GM13977 (cell line): ENCODE measurements at regions not wholly inside any gene's neighbourhood (a gene's known extent, or its start where the extent isn't known, plus 50 kb on each side); places are given as distances from the start of the nearest gene placed in this dataset.

Experiments
- DNase-seq: peaks from one replicate; pipeline ENCODE4 v3.0.0; 2012; ENCODE audit warnings: low spot score
- CTCF ChIP-seq: IDR thresholded peaks from 2 replicates; pipeline ENCODE4 v1.5.1; 2012; ENCODE audit warnings: mild to moderate bottlenecking, control low read depth; ENCODE audit not compliant: insufficient read depth; ENCODE audit errors: extremely low read depth, missing control alignments
- in situ Hi-C: fragments of 300-500 bp; cut with MboI; formaldehyde crosslinking; loops from one replicate; pipeline ENCODE4 v1.12.0; 2022; ENCODE audit warnings: low sequenced_read_pairs, low pct_unique_long_range_greater_than_20kb, mixed read lengths, inconsistent platforms; ENCODE audit not compliant: unreplicated experiment

- DNase-seq: no peak
- in situ Hi-C loops: no loop called here
- TF ChIP-seq CTCF: no peak
Observed at GRCh38 chr9:8206720-8207119, 407.1 kb upstream of the DMAC1 start.

DNA sequence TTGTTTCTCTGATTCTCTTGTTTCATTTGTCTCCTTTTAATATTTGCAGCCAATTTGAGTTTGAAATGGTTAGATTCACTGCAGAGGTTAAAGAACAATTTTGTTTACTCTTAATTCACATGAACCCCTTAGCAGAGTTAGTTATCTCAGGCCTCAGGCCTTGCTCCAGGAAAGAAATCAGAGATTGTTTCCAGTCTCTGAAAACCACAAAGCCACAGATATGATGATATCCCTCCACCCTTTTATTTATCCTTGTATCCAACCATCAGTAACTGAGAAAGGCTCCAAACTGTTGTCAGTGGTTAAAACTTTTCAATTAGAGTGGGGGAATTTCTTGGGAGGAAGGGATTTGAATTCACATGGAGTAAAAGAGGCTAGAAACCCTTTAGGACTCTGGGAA, 406.0 kb upstream of the DMAC1 start:
- DNase-seq: no peak
- in situ Hi-C loops: no loop called here
- TF ChIP-seq CTCF: no peak

- in situ Hi-C loops: no loop called here
- no peak for DNase-seq
- TF ChIP-seq CTCF: no peak
Observed at GRCh38 chr9:8189881-8190280, 390.3 kb upstream of the DMAC1 start.

GRCh38 chr9:8188723-8189407, 389.3 kb upstream of the DMAC1 start:
- in situ Hi-C loops: no loop called here
- DNase-seq: no peak
- TF ChIP-seq CTCF: no peak

DNA sequence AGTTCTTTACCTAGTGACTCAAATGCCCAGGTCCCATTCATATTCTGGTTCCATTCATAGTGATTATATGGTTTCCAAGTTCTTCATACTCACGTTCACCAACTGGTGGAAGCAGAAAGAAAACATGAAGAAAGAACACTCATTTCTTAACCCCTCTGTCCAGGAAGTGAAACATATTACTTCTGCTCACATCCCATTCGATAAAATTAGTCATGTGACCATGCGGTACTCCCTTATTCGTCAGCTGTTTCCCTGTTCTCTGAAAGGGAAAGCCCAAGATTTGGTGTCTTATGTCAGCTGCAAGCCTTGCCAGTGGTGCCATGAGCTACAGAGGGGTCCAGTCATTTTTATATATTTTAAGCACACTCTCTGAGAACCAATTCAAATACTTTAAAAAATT, 387.0 kb upstream of the DMAC1 start:
- no peak for DNase-seq
- TF ChIP-seq CTCF: no peak
- in situ Hi-C loops: no loop called here

- no peak for TF ChIP-seq CTCF
- no peak for DNase-seq
- in situ Hi-C loops: no loop called here
Observed at GRCh38 chr9:8183618-8184017, 384.0 kb upstream of the DMAC1 start.
